HG02973 (cell line): ENCODE measurements at regions not wholly inside any gene's neighbourhood (a gene's known extent, or its start where the extent isn't known, plus 50 kb on each side); places are given as distances from the start of the nearest gene placed in this dataset.
"Not testable (repeated sequence)": the region's sequence is repeated elsewhere in the genome, so short reads cannot be mapped to it uniquely, and the experiment has no call there.

Experiments
- ATAC-seq: cut with Tn5 transposase; IDR thresholded peaks from one replicate; pipeline ENCODE4 v1.9.1; 2021; ENCODE audit warnings: moderate library complexity; ENCODE audit not compliant: unreplicated experiment

GRCh38 chr6:135129136-135129856 is 51.8 kb upstream of the MYB start:
- peak; percentile 61 for ATAC-seq

- ATAC-seq = peak; percentile 85
Measured at GRCh38 chr6:135128268-135128914, 52.7 kb upstream of the MYB start.

- no peak for ATAC-seq
Measured at GRCh38 chr6:135126729-135127128, 54.4 kb upstream of the MYB start.

DNA sequence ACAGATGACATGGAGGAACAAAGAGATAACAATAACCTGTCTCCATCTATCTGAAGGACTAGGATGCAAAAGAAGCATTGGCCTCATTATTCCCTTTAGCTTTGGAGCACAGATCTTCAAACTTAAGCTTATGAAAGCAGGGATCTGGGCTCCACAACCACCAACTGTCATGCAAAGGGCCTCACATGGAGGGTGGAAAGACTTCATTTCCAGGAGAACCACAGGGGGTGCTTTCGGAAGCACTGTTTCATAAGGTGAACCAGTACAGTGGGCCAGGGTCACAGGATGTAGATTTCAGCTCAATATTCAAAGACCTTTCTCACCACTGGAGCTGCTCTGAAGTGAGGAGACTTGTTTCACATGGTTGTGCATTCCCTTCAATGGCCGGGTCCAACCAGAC is 55.1 kb upstream of the MYB start:
- no peak for ATAC-seq

GRCh38 chr6:135121434-135121833 is 59.7 kb upstream of the MYB start:
- ATAC-seq = no peak

- ATAC-seq = no peak
Measured at GRCh38 chr6:135118134-135118730, 62.9 kb upstream of the MYB start.

DNA sequence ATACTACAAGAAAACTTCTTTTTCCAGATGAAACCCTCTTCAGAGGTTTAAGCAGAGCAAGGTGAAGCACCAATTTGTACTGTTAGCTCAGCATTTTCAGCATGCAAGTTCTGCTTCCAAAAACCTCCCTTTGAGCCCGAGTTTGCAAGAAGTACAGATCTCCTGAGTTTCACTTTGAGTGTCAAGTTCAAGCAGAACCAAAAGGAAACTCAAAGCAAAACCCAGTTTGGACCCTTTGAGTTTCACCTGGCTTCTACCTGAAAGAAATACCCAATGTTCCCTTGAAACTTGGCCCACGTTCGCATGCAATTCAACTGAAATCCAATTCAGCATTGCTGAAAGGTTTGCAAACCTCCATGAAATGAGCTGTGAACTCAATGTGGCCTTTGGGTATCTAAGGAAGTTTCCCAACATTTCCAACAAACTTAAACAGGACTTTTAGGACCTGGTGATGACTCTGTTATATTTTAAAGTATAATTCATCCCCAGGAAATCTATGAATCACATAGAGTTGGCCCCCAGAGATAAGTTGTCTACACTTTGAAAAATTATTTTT is 62.9 kb upstream of the HBS1L start:
- ATAC-seq = no peak

DNA sequence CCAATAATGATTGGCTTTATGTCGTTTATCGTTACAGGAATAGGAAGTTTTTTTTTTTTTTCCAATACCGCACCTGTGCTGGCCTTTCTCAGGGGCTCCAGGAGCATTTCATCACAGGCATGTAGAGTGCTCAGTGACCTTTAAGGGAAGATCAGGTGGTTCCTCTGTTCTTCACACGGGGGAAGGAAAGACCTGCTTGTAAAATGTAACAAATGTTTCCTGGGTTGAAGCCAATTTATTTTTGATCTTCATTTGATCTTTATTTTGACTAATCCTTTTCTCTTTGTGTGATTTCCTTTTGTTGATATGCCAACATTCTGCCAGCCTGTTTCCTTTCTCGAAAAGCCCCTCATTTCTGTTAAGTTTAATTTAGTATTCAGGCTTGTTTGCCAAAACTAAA is 61.9 kb upstream of the HBS1L start:
- no peak for ATAC-seq

- ATAC-seq = no peak
Measured at GRCh38 chr6:135115834-135116233, 61.2 kb upstream of the HBS1L start.

GRCh38 chr6:135115411-135115810 is 60.8 kb upstream of the HBS1L start:
- no peak for ATAC-seq

- ATAC-seq = peak; percentile 73
Measured at GRCh38 chr6:135114355-135115145, 59.9 kb upstream of the HBS1L start.

GRCh38 chr6:135113860-135114259 is 59.2 kb upstream of the HBS1L start:
- no peak for ATAC-seq

GRCh38 chr6:135112951-135113350 is 58.3 kb upstream of the HBS1L start:
- ATAC-seq = not testable (repeated sequence)

GRCh38 chr6:135110261-135110781 is 55.7 kb upstream of the HBS1L start:
- ATAC-seq = not testable (repeated sequence)

DNA sequence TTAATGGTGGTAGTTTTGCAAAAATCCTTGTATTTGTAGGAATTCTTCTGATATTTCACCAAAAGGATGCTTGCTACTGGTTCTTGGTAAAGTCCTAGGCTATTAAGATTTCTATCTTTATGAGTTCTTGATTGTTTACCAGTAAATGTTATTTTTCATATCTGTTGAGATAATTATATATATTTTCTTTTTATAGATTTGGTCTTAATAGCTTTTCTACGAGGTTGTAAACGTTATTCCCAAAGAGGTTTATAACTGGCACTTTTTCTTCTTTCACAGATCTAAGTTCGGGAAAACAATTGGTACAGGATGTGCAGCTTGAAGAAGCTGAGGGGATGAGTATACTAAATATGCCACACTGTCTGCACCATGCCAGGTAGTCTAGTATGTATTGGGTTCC is 55.1 kb upstream of the HBS1L start:
- no peak for ATAC-seq

GRCh38 chr6:135108692-135109091 is 54.1 kb upstream of the HBS1L start:
- ATAC-seq = no peak

DNA sequence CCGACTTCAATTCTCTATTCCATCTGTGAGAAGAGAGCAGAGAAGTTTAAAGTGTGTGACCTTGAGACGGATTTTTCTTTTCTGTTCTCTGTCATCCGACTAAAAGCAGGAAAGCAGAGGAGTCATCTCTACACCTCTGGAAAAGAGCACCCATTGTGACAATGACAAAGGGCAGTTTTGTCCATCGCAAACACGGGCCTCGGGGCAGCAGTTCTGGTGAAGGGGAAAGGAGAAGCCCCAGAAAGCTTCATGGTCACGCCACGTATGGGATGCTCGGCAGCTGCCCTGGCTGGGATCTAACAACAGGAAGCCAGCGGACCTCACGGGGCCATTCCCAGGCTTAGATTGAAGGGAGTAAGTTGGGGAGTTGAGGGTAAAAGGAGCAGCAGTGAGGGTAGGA is 52.0 kb upstream of the HBS1L start:
- no peak for ATAC-seq

GRCh38 chr6:135105710-135106109 is 51.1 kb upstream of the HBS1L start:
- no peak for ATAC-seq

GRCh38 chr6:135105299-135105698 is 50.7 kb upstream of the HBS1L start:
- no peak for ATAC-seq
